Embryonic facial prominence (tissue), 1 donor: ENCODE measurements at regions not wholly inside any gene's neighbourhood (a gene's known extent, or its start where the extent isn't known, plus 50 kb on each side); places are given as distances from the start of the nearest gene placed in this dataset.
"Not testable (repeated sequence)": the region's sequence is repeated elsewhere in the genome, so short reads cannot be mapped to it uniquely, and the experiment has no call there.

Source experiments
- DNase-seq: peaks from one replicate; pipeline ENCODE4 v3.0.0-alpha.2; 2016; ENCODE audit errors: extremely low spot score

GRCh38 chr1:230556453-230556852 lies 85.8 kb upstream of the COG2 start:
- no peak for DNase-seq

- no peak for DNase-seq
Measured at GRCh38 chr1:230555814-230556213, 86.5 kb upstream of the COG2 start.

- DNase-seq = no peak
Measured at GRCh38 chr1:230552880-230553279, 89.4 kb upstream of the COG2 start.

- DNase-seq = not testable (repeated sequence)
Measured at GRCh38 chr1:230550945-230551344, 91.3 kb upstream of the COG2 start.

GRCh38 chr1:230550428-230550827 lies 91.9 kb upstream of the COG2 start:
- DNase-seq = no peak

- no peak for DNase-seq
Measured at GRCh38 chr1:230549625-230550024, 92.7 kb upstream of the COG2 start.

GRCh38 chr1:230548997-230549396 lies 93.3 kb upstream of the COG2 start:
- no peak for DNase-seq

- DNase-seq = no peak
Measured at GRCh38 chr1:230548357-230548756, 93.9 kb upstream of the COG2 start.

- DNase-seq = no peak
Measured at GRCh38 chr1:230545181-230545580, 97.1 kb upstream of the COG2 start.

GRCh38 chr1:230544758-230545157 lies 97.5 kb upstream of the COG2 start:
- no peak for DNase-seq

GRCh38 chr1:230543085-230543484 lies 99.2 kb upstream of the COG2 start:
- no peak for DNase-seq

GRCh38 chr1:230542681-230543080 lies 99.6 kb upstream of the COG2 start:
- DNase-seq = no peak

- no peak for DNase-seq
Measured at GRCh38 chr1:230542054-230542453, 100.2 kb upstream of the COG2 start.

GRCh38 chr1:230541306-230541705 lies 101.0 kb upstream of the COG2 start:
- no peak for DNase-seq

- no peak for DNase-seq
Measured at GRCh38 chr1:230540421-230541155, 101.7 kb upstream of the COG2 start.

GRCh38 chr1:230537456-230537855 lies 104.8 kb upstream of the COG2 start:
- no peak for DNase-seq

GRCh38 chr1:230536641-230537155 lies 105.6 kb upstream of the COG2 start:
- no peak for DNase-seq

- DNase-seq = no peak
Measured at GRCh38 chr1:230534224-230534623, 108.1 kb upstream of the COG2 start.

- no peak for DNase-seq
Measured at GRCh38 chr1:230531103-230531502, 105.0 kb upstream of the PGBD5 start.

GRCh38 chr1:230519246-230519645 lies 93.1 kb upstream of the PGBD5 start:
- DNase-seq = no peak

GRCh38 chr1:230518511-230518910 lies 92.4 kb upstream of the PGBD5 start:
- no peak for DNase-seq

- no peak for DNase-seq
Measured at GRCh38 chr1:230517786-230518185, 91.7 kb upstream of the PGBD5 start.

- no peak for DNase-seq
Measured at GRCh38 chr1:230517326-230517725, 91.2 kb upstream of the PGBD5 start.

GRCh38 chr1:230516889-230517288 lies 90.8 kb upstream of the PGBD5 start:
- DNase-seq = no peak
